GM19397 (cell line): ENCODE measurements at regions not wholly inside any gene's neighbourhood (a gene's known extent, or its start where the extent isn't known, plus 50 kb on each side); places are given as distances from the start of the nearest gene placed in this dataset.
"Not testable (repeated sequence)": the region's sequence is repeated elsewhere in the genome, so short reads cannot be mapped to it uniquely, and the experiment has no call there.

ENCODE experiments used
- ATAC-seq: cut with Tn5 transposase; IDR thresholded peaks from one replicate; pipeline ENCODE4 v1.9.1; 2021; ENCODE audit warnings: mild to moderate bottlenecking, moderate library complexity; ENCODE audit not compliant: unreplicated experiment

- ATAC-seq, result not testable (repeated sequence)
These were observed 313.7 kb upstream of the AMOT start for GRCh38 chrX:113154315-113154714.

- ATAC-seq, result no peak
These were observed 296.2 kb upstream of the AMOT start for GRCh38 chrX:113136836-113137235.

- no peak for ATAC-seq
These were observed 292.7 kb upstream of the AMOT start for GRCh38 chrX:113133316-113133715.

DNA sequence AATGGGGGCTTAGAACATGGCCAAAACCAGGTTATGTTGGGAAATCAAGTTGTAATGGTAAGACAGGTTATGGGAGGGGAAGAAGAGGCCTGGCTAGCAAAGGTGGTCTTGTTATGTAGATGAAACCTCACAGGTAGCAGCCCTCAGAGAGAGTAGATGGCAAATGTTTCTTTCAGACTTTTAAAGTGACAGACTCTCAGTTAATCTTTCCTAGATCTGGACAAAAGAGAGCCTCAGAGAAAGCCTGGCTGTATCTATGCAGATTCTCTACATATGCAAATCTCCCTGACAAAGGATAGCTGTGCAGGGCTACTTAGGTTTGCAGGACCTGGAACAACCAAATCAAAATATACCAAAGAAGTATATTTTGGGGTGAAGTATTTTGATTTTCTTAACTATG lies 284.1 kb upstream of the AMOT start:
- ATAC-seq, result no peak

DNA sequence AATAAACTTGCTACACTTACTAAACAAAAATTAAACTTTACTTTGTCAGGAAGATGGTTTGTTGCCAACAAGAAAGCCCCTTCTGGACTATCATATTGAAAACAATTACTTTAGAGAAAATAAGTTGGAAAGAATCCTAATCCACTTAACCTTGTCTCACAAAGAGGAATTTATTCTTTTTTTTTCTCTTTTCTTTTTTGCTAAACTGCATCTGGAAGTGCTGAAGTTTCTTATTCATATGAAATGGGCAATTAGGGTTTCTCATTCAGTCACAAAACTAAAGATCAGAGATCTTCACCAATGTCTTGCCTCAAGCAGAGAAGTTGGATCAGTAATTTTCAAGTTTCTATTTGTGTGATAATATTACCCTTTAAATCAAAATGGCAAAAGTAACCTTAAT lies 234.9 kb upstream of the AMOT start:
- no peak for ATAC-seq

- ATAC-seq, result no peak
These were observed 219.1 kb upstream of the AMOT start for GRCh38 chrX:113059714-113060113.

- no peak for ATAC-seq
These were observed 218.0 kb upstream of the AMOT start for GRCh38 chrX:113058634-113059033.

DNA sequence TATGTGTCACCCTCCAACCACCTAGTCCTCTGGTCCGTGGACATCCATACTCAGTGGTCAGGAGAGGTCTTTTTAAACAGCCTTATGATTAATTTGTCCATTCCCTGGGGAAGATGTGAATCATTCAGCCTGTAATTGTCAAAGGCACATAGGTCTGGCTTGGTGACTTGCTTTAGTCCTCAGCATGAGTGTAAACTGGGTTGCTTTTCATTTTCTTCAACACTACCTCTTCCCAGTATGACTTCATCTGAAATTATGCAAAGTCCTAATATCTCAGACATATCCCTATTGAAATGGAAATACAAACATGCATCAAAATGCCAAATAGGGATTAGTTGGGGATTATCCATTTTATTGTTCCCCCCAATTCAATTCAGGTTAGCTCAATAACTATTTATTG lies 208.3 kb upstream of the AMOT start:
- no peak for ATAC-seq

GRCh38 chrX:113048480-113048879 lies 207.8 kb upstream of the AMOT start:
- ATAC-seq, result no peak

- ATAC-seq, result no peak
These were observed 193.5 kb upstream of the AMOT start for GRCh38 chrX:113033966-113034680.

GRCh38 chrX:113019958-113020357 lies 179.3 kb upstream of the AMOT start:
- ATAC-seq, result no peak

DNA sequence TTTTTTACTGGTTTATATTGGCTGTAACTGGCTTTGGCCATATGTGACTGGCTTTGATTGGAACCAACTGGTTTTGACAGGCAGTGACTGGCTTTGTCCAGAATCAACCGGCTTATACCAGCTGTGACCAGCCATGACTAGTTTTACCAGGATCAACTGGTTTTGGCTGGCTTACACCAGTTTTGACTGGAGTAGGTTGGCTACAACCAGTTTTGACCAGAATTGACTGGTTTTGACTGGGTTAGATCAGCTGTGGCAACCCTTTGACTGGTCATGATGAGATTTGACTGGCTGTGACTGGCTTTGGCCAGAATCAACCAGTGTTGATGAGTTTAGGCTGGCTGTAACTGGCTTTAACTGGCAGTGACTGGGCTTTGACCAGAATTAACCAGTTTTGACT lies 169.2 kb upstream of the AMOT start:
- no peak for ATAC-seq

DNA sequence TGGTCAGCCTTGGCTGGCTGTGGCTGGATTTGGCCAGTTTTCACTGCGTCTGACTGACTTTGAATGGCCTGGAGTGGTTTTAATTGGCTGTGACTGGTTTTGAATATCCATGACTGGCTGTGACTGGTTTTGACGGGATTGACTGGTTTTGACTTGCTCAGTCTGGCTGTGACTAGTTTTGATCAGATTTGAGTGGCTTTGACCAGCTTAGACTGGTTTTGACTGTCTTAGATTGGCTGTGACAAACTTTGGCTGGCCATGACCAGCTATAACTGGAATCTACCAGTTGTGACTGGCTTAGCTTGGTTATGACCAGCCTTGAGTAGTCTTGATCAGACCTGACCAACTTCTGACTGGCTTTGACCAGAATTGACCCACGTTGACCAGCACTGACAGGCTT lies 168.4 kb upstream of the AMOT start:
- no peak for ATAC-seq

DNA sequence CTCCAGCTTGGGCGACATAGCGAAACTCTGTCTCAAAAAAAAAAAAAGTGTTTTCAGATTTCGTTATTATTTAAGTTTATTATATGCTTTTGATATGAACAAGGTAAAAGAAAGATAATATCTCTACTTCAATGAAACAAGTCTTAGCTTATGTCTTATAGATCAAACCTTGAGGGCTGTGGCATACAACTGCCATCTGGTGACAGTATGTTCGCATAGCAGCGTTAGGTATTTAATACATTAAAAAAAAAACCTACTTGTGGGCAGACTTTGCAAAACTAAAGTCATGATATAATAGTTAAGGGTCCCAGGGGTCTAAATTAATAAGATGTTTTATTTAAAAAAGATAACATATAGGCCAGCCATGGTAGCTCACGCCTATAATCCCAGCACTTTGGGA lies 161.2 kb upstream of the AMOT start:
- ATAC-seq, result no peak

DNA sequence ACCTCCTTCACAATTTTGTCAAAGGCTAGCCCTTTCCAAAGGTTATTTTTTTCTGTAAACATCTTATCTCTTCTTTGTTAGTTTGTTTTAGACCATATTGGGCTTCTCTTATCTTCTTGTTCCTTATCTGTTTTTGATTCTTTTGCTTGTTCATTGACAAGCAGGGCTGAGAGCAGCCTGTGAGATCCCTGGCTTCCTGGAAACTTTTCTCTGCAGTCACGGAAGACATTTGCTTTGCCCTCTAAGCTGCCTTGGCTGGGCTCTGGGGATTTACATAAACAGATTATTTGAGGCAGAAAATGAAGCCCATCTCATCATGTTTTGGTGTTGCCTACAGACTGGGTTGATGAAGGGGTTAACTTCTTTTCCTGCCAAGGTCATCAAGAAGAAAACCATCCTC lies 157.4 kb upstream of the AMOT start:
- ATAC-seq, result no peak

DNA sequence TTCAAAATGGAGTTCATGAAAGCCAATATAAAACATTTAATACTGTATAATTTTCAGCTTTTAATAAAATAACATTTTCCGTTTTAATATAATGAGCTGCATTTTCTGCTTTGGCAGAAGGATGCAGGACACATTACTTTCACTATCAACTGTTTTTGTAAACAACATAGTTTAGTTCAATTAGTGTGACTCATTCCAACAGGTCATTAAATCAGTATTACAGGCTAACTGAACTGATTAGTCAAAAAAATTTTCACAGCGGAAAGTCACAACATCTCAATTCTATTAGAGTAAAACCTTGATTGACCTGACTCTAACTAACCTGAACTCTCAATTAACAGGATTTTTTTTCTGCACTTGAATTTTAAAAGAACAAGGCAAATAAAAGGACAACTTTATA lies 151.2 kb upstream of the AMOT start:
- no peak for ATAC-seq

DNA sequence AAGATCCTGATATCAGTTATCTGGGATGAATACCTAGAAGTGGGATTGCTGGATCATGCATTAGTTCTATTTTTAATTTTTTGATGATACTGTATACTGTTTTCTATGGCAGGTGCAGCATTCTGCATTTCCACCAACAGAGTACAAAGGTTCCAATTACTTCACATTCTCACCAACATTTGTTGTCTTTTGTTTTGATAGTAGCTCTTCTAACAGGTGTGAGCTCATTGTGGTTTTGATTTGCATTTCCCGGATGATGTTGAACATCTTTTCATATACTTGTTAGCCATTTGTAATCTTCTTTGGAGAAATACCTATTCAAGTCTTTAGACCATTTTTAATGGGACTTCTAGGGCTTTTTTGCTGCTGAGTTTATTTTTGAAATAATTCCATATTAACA lies 139.2 kb upstream of the AMOT start:
- ATAC-seq, result no peak

DNA sequence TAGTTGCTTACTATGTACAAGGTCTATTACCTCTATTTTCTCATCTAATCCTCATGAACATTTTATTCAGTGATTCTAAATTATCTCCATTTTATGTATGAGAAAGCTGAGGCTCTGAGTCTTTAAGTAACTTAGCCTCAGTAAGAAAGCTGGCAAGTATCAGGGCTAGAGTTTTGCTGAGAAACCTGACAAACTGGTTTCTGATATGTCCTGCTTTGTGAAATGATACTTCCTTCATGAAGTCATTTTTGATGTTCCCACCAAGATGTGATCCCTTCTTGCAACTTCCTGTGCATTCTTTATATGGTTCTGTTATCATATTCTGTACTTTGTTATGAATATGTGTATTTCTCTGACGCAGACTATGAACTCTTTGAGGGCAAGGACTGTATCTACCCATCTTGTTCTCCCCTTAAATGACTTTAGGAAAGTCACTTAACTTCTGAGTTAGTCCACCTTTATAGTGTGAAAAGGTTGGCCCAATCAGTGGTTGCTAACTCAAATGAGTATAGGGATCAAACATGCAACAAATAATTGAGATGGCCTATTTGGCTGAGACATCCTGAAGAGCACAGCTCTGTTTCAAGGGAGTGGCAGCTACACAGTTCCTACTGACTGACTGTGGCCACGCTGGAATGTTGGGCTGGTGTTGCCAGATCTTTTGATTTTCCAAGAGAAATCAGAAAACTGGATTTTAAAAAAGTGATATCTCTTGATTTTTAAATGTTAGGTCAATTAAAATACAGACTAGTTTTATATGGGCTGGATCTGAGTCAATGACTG lies 127.9 kb upstream of the AMOT start:
- no peak for ATAC-seq

- no peak for ATAC-seq
These were observed 127.3 kb upstream of the AMOT start for GRCh38 chrX:112967903-112968302.

DNA sequence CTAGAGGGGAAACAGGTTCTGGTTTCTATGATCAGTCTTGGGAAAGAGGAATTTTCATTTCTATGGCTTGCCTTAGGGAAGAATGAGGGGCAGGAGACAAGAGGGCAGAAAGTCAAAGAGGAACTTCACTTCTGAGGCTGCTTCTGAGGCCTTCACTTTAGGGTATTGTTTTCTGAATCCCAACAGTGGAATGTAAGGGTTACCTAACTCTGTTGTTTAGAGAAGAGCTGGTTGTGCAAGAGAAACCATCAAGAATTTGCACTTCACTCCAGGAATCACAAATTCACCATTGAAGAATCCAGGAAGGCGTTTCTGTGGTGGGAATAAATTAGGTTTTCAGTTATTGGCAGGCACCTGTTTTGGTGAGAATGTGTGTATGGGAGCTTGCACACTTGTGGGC lies 126.7 kb upstream of the AMOT start:
- ATAC-seq, result no peak

DNA sequence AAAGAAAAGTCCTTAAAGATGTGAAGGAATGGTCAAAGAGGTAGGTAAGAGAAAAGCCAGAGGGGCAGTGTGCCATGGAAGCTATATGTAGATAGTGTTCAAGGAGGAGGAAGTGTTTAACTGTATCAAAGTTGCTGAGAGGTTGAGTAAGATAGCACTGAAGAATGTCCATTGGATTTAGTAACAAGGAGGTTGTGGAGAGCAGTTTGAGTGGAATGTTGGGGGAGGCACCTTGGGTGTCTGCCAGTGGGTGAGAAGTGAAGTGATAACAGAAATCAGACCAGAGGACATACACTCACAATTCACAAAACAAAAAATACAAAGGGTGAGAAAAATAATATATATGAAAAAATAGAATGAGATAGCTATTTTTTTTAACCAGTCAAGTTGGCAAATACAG lies 121.3 kb upstream of the AMOT start:
- no peak for ATAC-seq

DNA sequence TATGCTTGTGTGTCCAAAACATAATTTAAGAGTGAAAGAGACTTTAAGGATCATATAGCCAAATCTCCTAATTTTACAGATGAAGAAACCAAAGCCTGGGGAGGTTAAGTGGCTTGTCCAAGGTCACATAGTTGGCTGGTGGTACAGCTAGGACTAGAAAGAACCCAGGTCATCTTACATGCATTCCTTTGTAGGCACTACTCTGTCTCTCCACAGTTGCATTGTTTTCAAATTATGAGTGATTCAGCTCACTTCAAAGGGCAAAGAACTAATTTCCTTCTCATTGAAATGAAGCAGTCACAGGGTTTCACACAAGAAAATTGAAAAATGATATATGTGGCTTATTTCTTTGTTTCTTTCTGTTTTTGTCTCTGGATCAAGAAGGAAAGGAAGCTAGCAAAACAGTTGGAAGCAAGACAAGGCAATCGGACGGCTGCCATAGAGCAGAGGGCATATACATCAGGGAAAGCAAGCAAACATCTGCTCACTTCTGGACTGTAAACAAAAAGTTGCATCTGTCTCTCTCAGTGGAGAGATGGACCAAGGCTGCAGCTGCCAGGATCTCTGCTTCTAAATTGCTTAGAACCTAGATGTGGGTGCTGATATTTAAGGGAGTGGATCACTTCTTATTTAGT lies 107.5 kb upstream of the AMOT start:
- no peak for ATAC-seq
